GM12878 (cell line): ENCODE measurements at regions not wholly inside any gene's neighbourhood (a gene's known extent, or its start where the extent isn't known, plus 50 kb on each side); places are given as distances from the start of the nearest gene placed in this dataset.

Experiments
- ATAC-seq: fragments of 200-7000 bp; cut with Tn5 transposase; 3 replicates; pipeline ENCODE4 v1.9.1; 2020; ENCODE audit warnings: mild to moderate bottlenecking, moderate library complexity
- BruUV-seq: library from RNA; stranded (reverse); fragments of 400-500 nt; replicated peaks from 2 replicates; lab custom pipeline; 2021; lab: Mats Ljungman, UMichigan
- CTCF ChIA-PET: fragments of 300-600 bp; sonication (Branson Sonifier 250); formaldehyde crosslinking; extraction: SDS; loops from one replicate; lab custom pipeline; 2021; ENCODE audit warnings: inconsistent platforms; lab: Yijun Ruan, JAX
- POLR2A ChIA-PET: fragments of 350-600 bp; formaldehyde crosslinking; extraction: SDS; loops from one replicate; lab custom pipeline; 2021; ENCODE audit warnings: inconsistent platforms; lab: Charles Lee
- RAD21 ChIA-PET: fragments of 300-600 bp; sonication (Branson Sonifier 250); formaldehyde crosslinking; loops from one replicate; lab custom pipeline; 2023; ENCODE audit warnings: antibody characterized with exemption; ENCODE audit not compliant: unreplicated experiment; lab: Charles Lee
- SMC1A ChIA-PET: fragments of 300-600 bp; sonication (Branson Sonifier 250); formaldehyde crosslinking; loops from one replicate; lab custom pipeline; 2023; ENCODE audit not compliant: unreplicated experiment, uncharacterized antibody; lab: Charles Lee
- DNase-seq: peaks from one replicate; pipeline ENCODE4 v3.0.0-alpha.2; 2011; ENCODE audit warnings: low read depth, low spot score
- FAIRE-seq: peaks from 3 replicates; lab custom pipeline; 2011; peaks lifted over from hg19 to GRCh38; lab: Jason Lieb, UNC
- H2AFZ ChIP-seq: 2 replicates; pipeline ENCODE4 v1.6.0; 2011; ENCODE audit warnings: low read depth, low read length, control low read depth; ENCODE audit not compliant: control insufficient read depth
- H3K27ac ChIP-seq: 2 replicates; pipeline ENCODE4 v1.5.1; 2011; ENCODE audit warnings: control low read depth; ENCODE audit not compliant: control insufficient read depth, insufficient read depth
- H3K27me3 ChIP-seq, 2 experiments: replicated peaks in 1 of 2; 2 replicates each; pipeline versions ENCODE4 v1.6.0 to v1.6.1; 2011; ENCODE audit warnings: low read length in 1 of 2; ENCODE audit not compliant: control insufficient read depth in 2 of 2, insufficient read depth in 2 of 2
- H3K36me3 ChIP-seq, 2 experiments: 2 replicates each; pipeline ENCODE4 v1.5.1; 2011; ENCODE audit warnings: low read length in 1 of 2; ENCODE audit not compliant: control insufficient read depth in 2 of 2, insufficient read depth in 2 of 2
- H3K4me1 ChIP-seq: 2 replicates; pipeline ENCODE4 v1.6.1; 2011; ENCODE audit warnings: mild to moderate bottlenecking, low read length, moderate library complexity, mixed read lengths; ENCODE audit not compliant: control insufficient read depth, insufficient read depth
- H3K4me2 ChIP-seq: 2 replicates; pipeline ENCODE4 v1.6.0; 2011; ENCODE audit warnings: control low read depth; ENCODE audit not compliant: control insufficient read depth, insufficient read depth
- H3K4me3 ChIP-seq: fragments of 200-600 bp; sonication (generic); 2 replicates; pipeline ENCODE4 v1.5.1; 2016
- H3K79me2 ChIP-seq: 2 replicates; pipeline ENCODE4 v1.6.0; 2011; ENCODE audit warnings: low read length; ENCODE audit not compliant: control insufficient read depth, insufficient read depth
- H3K9ac ChIP-seq: 2 replicates; pipeline ENCODE4 v1.8.0; 2011; ENCODE audit warnings: low read length, control low read depth, mixed read lengths; ENCODE audit not compliant: control insufficient read depth, insufficient read depth
- H3K9me3 ChIP-seq: replicated peaks from 3 replicates; pipeline ENCODE4 v1.5.1; 2011; ENCODE audit warnings: mild to moderate bottlenecking, low read length; ENCODE audit not compliant: control insufficient read depth, insufficient read depth
- H4K20me1 ChIP-seq: 2 replicates; pipeline ENCODE4 v1.6.0; 2011; ENCODE audit not compliant: control insufficient read depth, insufficient read depth
- CHD1 ChIP-seq: IDR thresholded peaks from 2 replicates; pipeline ENCODE4 v1.6.1; 2012; ENCODE audit warnings: low read depth, low read length, improper control_type of control experiment
- CREB1 ChIP-seq: IDR thresholded peaks from 2 replicates; pipeline ENCODE4 v1.6.1; 2012; ENCODE audit warnings: low read depth, mild to moderate bottlenecking, inconsistent platforms
- EZH2 ChIP-seq: IDR thresholded peaks from 2 replicates; pipeline ENCODE4 v1.6.1; 2012; ENCODE audit warnings: low read depth, mild to moderate bottlenecking, control low read depth, inconsistent platforms, low read length, borderline replicate concordance; ENCODE audit not compliant: control insufficient read depth
- MTA3 ChIP-seq: IDR thresholded peaks from 2 replicates; pipeline ENCODE4 v1.6.1; 2012; ENCODE audit warnings: low read length, inconsistent platforms, borderline replicate concordance
- MYC ChIP-seq: IDR thresholded peaks from 2 replicates; pipeline ENCODE4 v1.6.1; 2011; ENCODE audit warnings: mild to moderate bottlenecking, low read length, moderate library complexity, inconsistent platforms; ENCODE audit not compliant: insufficient read depth, insufficient replicate concordance, insufficient read length, severe bottlenecking
- STAT1 ChIP-seq: fragments of 450-650 bp; conservative IDR thresholded peaks from 2 replicates; pipeline ENCODE4 v1.6.1; 2014; ENCODE audit warnings: antibody characterized with exemption, mild to moderate bottlenecking
- TAF1 ChIP-seq: IDR thresholded peaks from 2 replicates; pipeline ENCODE4 v1.6.1; 2011; ENCODE audit warnings: mild to moderate bottlenecking, low read depth, low read length, borderline replicate concordance
- WRNIP1 ChIP-seq: IDR thresholded peaks from 2 replicates; pipeline ENCODE4 v1.6.1; 2011; ENCODE audit warnings: low read depth, low read length, improper control_type of control experiment, borderline replicate concordance
- ZBED1 ChIP-seq: IDR thresholded peaks from 2 replicates; pipeline ENCODE4 v1.6.1; 2016; ENCODE audit warnings: borderline replicate concordance
- ZBTB33 ChIP-seq: fragments of 450-650 bp; IDR thresholded peaks from 2 replicates; pipeline ENCODE4 v1.6.1; 2017; ENCODE audit warnings: mild to moderate bottlenecking
- ZZZ3 ChIP-seq: IDR thresholded peaks from 2 replicates; pipeline ENCODE4 v1.6.1; 2011; ENCODE audit warnings: low read depth; ENCODE audit not compliant: control insufficient read depth, insufficient read length
- WGBS: methylation state at CpG from one replicate; pipeline ENCODE4 v1.1.6; 2016; ENCODE audit warnings: low lambda C conversion rate; ENCODE audit not compliant: insufficient replicate concordance, insufficient coverage; ENCODE audit errors: missing lambda C conversion rate; 5-methylcytosine and 5-hydroxymethylcytosine counted together
- in situ Hi-C: fragments of 300-500 bp; cut with MboI; formaldehyde crosslinking; loops from 9 replicates; pipeline ENCODE4 v1.14.3; 2018; ENCODE audit warnings: mixed read lengths
- intact Hi-C: fragments of 100-400 bp; cut with micrococcal nuclease; formaldehyde crosslinking; loops from one replicate; pipeline ENCODE4 v1.14.2; 2022; ENCODE audit not compliant: unreplicated experiment

- H3K27ac ChIP-seq: no peak overlapping the region
- intact Hi-C loops: no loop called here
- no TSS peak for BruUV-seq
- TF ChIP-seq ZBED1 (no peak), EZH2 (no peak), MYC (no peak), WRNIP1 (no peak), STAT1 (no peak), ZBTB33 (no peak), TAF1 (no peak), MTA3 (no peak), CREB1 (no peak), ZZZ3 (no peak), CHD1 (no peak)
- no peaks in the 10 kb centered on the region for H3K27me3 ChIP-seq
- ATAC-seq (no peak), FAIRE-seq (no peak), DNase-seq (no peak)
- POLR2A ChIA-PET: no interaction called here
- SMC1A ChIA-PET: no interaction called here
- CTCF ChIA-PET: no interaction called here
- H3K9me3 ChIP-seq: no peaks in the 10 kb centered on the region
- WGBS: 4% methylated on average over 7 of the region's 7 CpGs
- in situ Hi-C loops: no loop called here
- no peak overlapping the region for H3K4me2 ChIP-seq
- H3K4me1 ChIP-seq: no peaks in the 10 kb centered on the region
- no peak overlapping the region for H3K9ac ChIP-seq
- no peaks in the 10 kb centered on the region for H3K36me3 ChIP-seq
- H4K20me1 ChIP-seq: no peaks in the 10 kb centered on the region
- RAD21 ChIA-PET: no interaction called here
- no peaks in the 10 kb centered on the region for H3K79me2 ChIP-seq
- no peak overlapping the region for H3K4me3 ChIP-seq
- no peak overlapping the region for H2AFZ ChIP-seq
These were observed 170.0 kb downstream of the RELL1 start for GRCh38 chr4:37516057-37516775.
